HG03066 (cell line): ENCODE measurements at regions not wholly inside any gene's neighbourhood (a gene's known extent, or its start where the extent isn't known, plus 50 kb on each side); places are given as distances from the start of the nearest gene placed in this dataset.

Source experiments
- ATAC-seq: cut with Tn5 transposase; IDR thresholded peaks from one replicate; pipeline ENCODE4 v1.9.1; 2021; ENCODE audit warnings: low read depth; ENCODE audit not compliant: unreplicated experiment

GRCh38 chr9:120221844-120222243 is 358.1 kb downstream of the CDK5RAP2 start:
- ATAC-seq, result no peak

- no peak for ATAC-seq
Measured at GRCh38 chr9:120214332-120214731, 365.6 kb downstream of the CDK5RAP2 start.

GRCh38 chr9:120212853-120213200 is 367.1 kb downstream of the CDK5RAP2 start:
- no peak for ATAC-seq

- no peak for ATAC-seq
Measured at GRCh38 chr9:120212153-120212852, 367.7 kb downstream of the CDK5RAP2 start.

GRCh38 chr9:120210274-120210673 is 369.7 kb downstream of the CDK5RAP2 start:
- no peak for ATAC-seq

GRCh38 chr9:120202856-120203654 is 376.9 kb downstream of the CDK5RAP2 start:
- ATAC-seq, result no peak

- ATAC-seq, result no peak
Measured at GRCh38 chr9:120198027-120198426, 381.9 kb downstream of the CDK5RAP2 start.

GRCh38 chr9:120197605-120198004 is 382.4 kb downstream of the CDK5RAP2 start:
- ATAC-seq, result no peak

GRCh38 chr9:120191141-120191540 is 388.8 kb downstream of the CDK5RAP2 start:
- no peak for ATAC-seq

GRCh38 chr9:120187758-120188157 is 392.2 kb downstream of the CDK5RAP2 start:
- no peak for ATAC-seq

GRCh38 chr9:120186276-120186675 is 393.7 kb downstream of the CDK5RAP2 start:
- ATAC-seq, result no peak

- ATAC-seq, result no peak
Measured at GRCh38 chr9:120184266-120184665, 395.7 kb downstream of the CDK5RAP2 start.

- ATAC-seq, result no peak
Measured at GRCh38 chr9:120183615-120184014, 396.4 kb downstream of the CDK5RAP2 start.

GRCh38 chr9:120182011-120182410 is 398.0 kb downstream of the CDK5RAP2 start:
- no peak for ATAC-seq

GRCh38 chr9:120177121-120177520 is 402.8 kb downstream of the CDK5RAP2 start:
- no peak for ATAC-seq

- no peak for ATAC-seq
Measured at GRCh38 chr9:120175031-120175430, 404.9 kb downstream of the CDK5RAP2 start.

- ATAC-seq, result no peak
Measured at GRCh38 chr9:120161776-120162175, 418.2 kb downstream of the CDK5RAP2 start.

GRCh38 chr9:120158221-120158620 is 421.7 kb downstream of the CDK5RAP2 start:
- ATAC-seq, result no peak

GRCh38 chr9:120156376-120156775 is 423.6 kb downstream of the CDK5RAP2 start:
- ATAC-seq, result no peak

GRCh38 chr9:120153258-120153657 is 426.7 kb downstream of the CDK5RAP2 start:
- no peak for ATAC-seq

- no peak for ATAC-seq
Measured at GRCh38 chr9:120152295-120152694, 427.7 kb downstream of the CDK5RAP2 start.

- no peak for ATAC-seq
Measured at GRCh38 chr9:120151806-120152205, 428.2 kb downstream of the CDK5RAP2 start.
